Trophoblast cell (in vitro differentiated cells and primary cell): ENCODE measurements at regions not wholly inside any gene's neighbourhood (a gene's known extent, or its start where the extent isn't known, plus 50 kb on each side); places are given as distances from the start of the nearest gene placed in this dataset.
"Not testable (repeated sequence)": the region's sequence is repeated elsewhere in the genome, so short reads cannot be mapped to it uniquely, and the experiment has no call there.

Experiments used
- DNase-seq, 2 donors: peaks; one replicate each; pipeline ENCODE4 v3.0.0-alpha.2; 2016
- H2AFZ ChIP-seq: 2 replicates; pipeline ENCODE4 v1.6.1; 2013; ENCODE audit warnings: low read length, moderate library complexity, mild to moderate bottlenecking; ENCODE audit not compliant: insufficient read depth, poor library complexity
- H2AK5ac ChIP-seq: 2 replicates; pipeline ENCODE4 v1.6.1; 2013; ENCODE audit warnings: mild to moderate bottlenecking, low read length
- H2BK120ac ChIP-seq: 2 replicates; pipeline ENCODE4 v1.6.1; 2013; ENCODE audit warnings: low read length, mild to moderate bottlenecking, moderate library complexity; ENCODE audit not compliant: insufficient read depth, poor library complexity
- H2BK12ac ChIP-seq: 2 replicates; pipeline ENCODE4 v1.6.1; 2013; ENCODE audit warnings: mild to moderate bottlenecking, low read length, moderate library complexity
- H2BK5ac ChIP-seq: 2 replicates; pipeline ENCODE4 v1.6.1; 2013; ENCODE audit warnings: low read length, low read depth, moderate library complexity, mild to moderate bottlenecking; ENCODE audit not compliant: poor library complexity
- H3K14ac ChIP-seq: 2 replicates; pipeline ENCODE4 v1.6.1; 2013; ENCODE audit warnings: mild to moderate bottlenecking, low read length
- H3K18ac ChIP-seq: 2 replicates; pipeline ENCODE4 v1.6.1; 2013; ENCODE audit warnings: mild to moderate bottlenecking, low read length
- H3K23ac ChIP-seq: 2 replicates; pipeline ENCODE4 v1.6.1; 2013; ENCODE audit warnings: low read length
- H3K27ac ChIP-seq: 2 replicates; pipeline ENCODE4 v1.5.1; 2013; ENCODE audit warnings: low read depth, mild to moderate bottlenecking, inconsistent platforms, low read length, moderate library complexity
- H3K27me3 ChIP-seq: 2 replicates; pipeline ENCODE4 v1.6.1; 2013; ENCODE audit warnings: inconsistent platforms, mild to moderate bottlenecking, low read length, moderate library complexity; ENCODE audit not compliant: insufficient read depth
- H3K36me3 ChIP-seq, 2 experiments: 1 replicate in 1 of 2; 2 replicates in 1 of 2; pipeline ENCODE4 v1.6.1; 2013; ENCODE audit warnings: low read length in 2 of 2, mild to moderate bottlenecking in 2 of 2, moderate library complexity in 1 of 2; ENCODE audit not compliant: insufficient read depth in 2 of 2, control insufficient read depth in 1 of 2
- H3K4ac ChIP-seq: 2 replicates; pipeline ENCODE4 v1.6.1; 2013; ENCODE audit warnings: low read depth, mild to moderate bottlenecking, low read length, moderate library complexity
- H3K4me1 ChIP-seq, 2 experiments: 1 replicate in 1 of 2; 2 replicates in 1 of 2; pipeline ENCODE4 v1.6.1; 2013; ENCODE audit warnings: low read length in 2 of 2, mild to moderate bottlenecking in 2 of 2, moderate library complexity in 1 of 2; ENCODE audit not compliant: insufficient read depth in 2 of 2, control insufficient read depth in 1 of 2
- H3K4me2 ChIP-seq: 2 replicates; pipeline ENCODE4 v1.6.1; 2013; ENCODE audit warnings: inconsistent platforms, mild to moderate bottlenecking, low read length, moderate library complexity
- H3K4me3 ChIP-seq: 2 replicates; pipeline ENCODE4 v1.5.1; 2013; ENCODE audit warnings: mild to moderate bottlenecking, low read depth, low read length, inconsistent platforms
- H3K79me1 ChIP-seq: one replicate; pipeline ENCODE4 v1.6.1; 2013; ENCODE audit warnings: low read length
- H3K79me2 ChIP-seq: 2 replicates; pipeline ENCODE4 v1.6.1; 2013; ENCODE audit warnings: low read length, mild to moderate bottlenecking; ENCODE audit not compliant: control insufficient read depth, insufficient read depth, poor library complexity
- H3K9ac ChIP-seq: 2 replicates; pipeline ENCODE4 v1.6.1; 2013; ENCODE audit warnings: mild to moderate bottlenecking, low read length
- H3K9me3 ChIP-seq: 2 replicates; pipeline ENCODE4 v1.6.1; 2013; ENCODE audit warnings: low read depth, mild to moderate bottlenecking, control low read depth, inconsistent platforms, low read length; ENCODE audit not compliant: insufficient read depth
- H4K12ac ChIP-seq: 2 replicates; pipeline ENCODE4 v1.6.1; 2013; ENCODE audit warnings: low read depth, mild to moderate bottlenecking, low read length, moderate library complexity
- H4K8ac ChIP-seq: 2 replicates; pipeline ENCODE4 v1.6.1; 2013; ENCODE audit warnings: low read depth, mild to moderate bottlenecking, low read length, moderate library complexity
- H4K91ac ChIP-seq: one replicate; pipeline ENCODE4 v1.6.1; 2013; ENCODE audit warnings: low read depth, mild to moderate bottlenecking, low read length, moderate library complexity
- WGBS: extraction: QIAGEN DNeasy Blood & Tissue Kit; methylation state at CpG from one replicate; pipeline ENCODE4 v1.1.7; 2013; ENCODE audit warnings: missing lambda C conversion rate; ENCODE audit not compliant: insufficient read length, insufficient coverage; ENCODE audit errors: extremely low coverage; 5-methylcytosine and 5-hydroxymethylcytosine counted together

- Histone ChIP-seq H2BK120ac (no peak overlapping the region), H3K4ac (no peak overlapping the region), H4K8ac (no peak overlapping the region), H2BK5ac (no peak overlapping the region), H3K18ac (no peak overlapping the region), H2BK12ac (no peak overlapping the region), H3K23ac (no peak overlapping the region), H2AFZ (no peak overlapping the region), H3K9me3 (no peaks in the 10 kb centered on the region), H3K14ac (no peak overlapping the region), H3K36me3 (no peaks in the 10 kb centered on the region), H2AK5ac (no peak overlapping the region), H3K4me1 (peaks cover 6 to 10% of the 10 kb centered on the region in 2 experiments), H3K79me2 (no peaks in the 10 kb centered on the region), H3K9ac (no peak overlapping the region), H3K4me2 (no peak overlapping the region), H3K27me3 (no peaks in the 10 kb centered on the region), H3K4me3 (no peak overlapping the region), H3K27ac (no peak overlapping the region), H4K12ac (no peak overlapping the region), H4K91ac (no peak overlapping the region), H3K79me1 (peaks cover 7% of the 10 kb centered on the region)
- peak in 1 of 2 donors; percentile 67 for DNase-seq
- WGBS: no CpG with 5 or more reads among the region's 6 CpGs
Observed at GRCh38 chrX:45801554-45801953, 600.9 kb upstream of the DIPK2B start.

- not testable (repeated sequence) for H2BK12ac ChIP-seq, H4K12ac ChIP-seq
- no CpG with 5 or more reads among the region's 16 CpGs for WGBS
Observed at GRCh38 chrX:45800746-45801453, 600.2 kb upstream of the DIPK2B start.

GRCh38 chrX:45799576-45799975 is 598.9 kb upstream of the DIPK2B start:
- no CpG with 5 or more reads among the region's 6 CpGs for whole genome bisulfite sequencing
- no peak overlapping the region for H2AK5ac ChIP-seq
- no peak for DNase-seq
- H3K27ac ChIP-seq: no peak overlapping the region
- no peak overlapping the region for H3K4ac ChIP-seq
- H3K4me3 ChIP-seq: no peak overlapping the region
- no peak overlapping the region for H4K8ac ChIP-seq
- peaks cover 3 to 4% of the 10 kb centered on the region in 2 experiments for H3K4me1 ChIP-seq
- H3K9ac ChIP-seq: no peak overlapping the region
- no peak overlapping the region for H4K91ac ChIP-seq
- no peak overlapping the region for H2BK120ac ChIP-seq
- no peaks in the 10 kb centered on the region for H3K79me2 ChIP-seq
- peaks cover 0 to 2% of the 10 kb centered on the region in 2 experiments for H3K36me3 ChIP-seq
- no peaks in the 10 kb centered on the region for H3K27me3 ChIP-seq
- no peak overlapping the region for H2BK5ac ChIP-seq
- H4K12ac ChIP-seq: no peak overlapping the region
- no peaks in the 10 kb centered on the region for H3K79me1 ChIP-seq
- H2AFZ ChIP-seq: no peak overlapping the region
- no peak overlapping the region for H3K23ac ChIP-seq
- H3K9me3 ChIP-seq: no peaks in the 10 kb centered on the region
- no peak overlapping the region for H3K4me2 ChIP-seq
- H2BK12ac ChIP-seq: no peak overlapping the region
- H3K14ac ChIP-seq: no peak overlapping the region
- no peak overlapping the region for H3K18ac ChIP-seq

More at GRCh38 chrX:45800746-45801453, 600.2 kb upstream of the DIPK2B start:
- not testable (repeated sequence) for H3K4ac ChIP-seq, H3K79me1 ChIP-seq, H2AK5ac ChIP-seq, H4K91ac ChIP-seq, H3K4me2 ChIP-seq, H3K18ac ChIP-seq, H3K4me1 ChIP-seq, H4K8ac ChIP-seq, H3K23ac ChIP-seq, H3K9ac ChIP-seq, H3K14ac ChIP-seq, H3K27ac ChIP-seq, H3K4me3 ChIP-seq, H3K9me3 ChIP-seq, H2BK120ac ChIP-seq, H3K27me3 ChIP-seq, H3K79me2 ChIP-seq, H2AFZ ChIP-seq, H2BK5ac ChIP-seq, H3K36me3 ChIP-seq
- peak in 1 of 2 donors; percentile 33 for DNase-seq

- peaks cover 0 to 2% of the 10 kb centered on the region in 2 experiments for H3K36me3 ChIP-seq
- no peak for DNase-seq
- no peak overlapping the region for H2BK120ac ChIP-seq
- no peak overlapping the region for H4K12ac ChIP-seq
- H3K4me1 ChIP-seq: peaks cover 0 to under 1% of the 10 kb centered on the region in 2 experiments
- no peak overlapping the region for H3K4me3 ChIP-seq
- no peaks in the 10 kb centered on the region for H3K79me1 ChIP-seq
- no peak overlapping the region for H3K9ac ChIP-seq
- peaks cover under 1% of the 10 kb centered on the region for H3K79me2 ChIP-seq
- no peak overlapping the region for H3K14ac ChIP-seq
- H2BK5ac ChIP-seq: no peak overlapping the region
- no peak overlapping the region for H2AFZ ChIP-seq
- H2BK12ac ChIP-seq: no peak overlapping the region
- H4K91ac ChIP-seq: no peak overlapping the region
- H3K27me3 ChIP-seq: no peaks in the 10 kb centered on the region
- H3K27ac ChIP-seq: no peak overlapping the region
- no peak overlapping the region for H4K8ac ChIP-seq
- H3K9me3 ChIP-seq: no peaks in the 10 kb centered on the region
- H3K4ac ChIP-seq: no peak overlapping the region
- no peak overlapping the region for H2AK5ac ChIP-seq
- no peak overlapping the region for H3K4me2 ChIP-seq
- no peak overlapping the region for H3K23ac ChIP-seq
- no peak overlapping the region for H3K18ac ChIP-seq
Observed at GRCh38 chrX:45795546-45795945, 594.9 kb upstream of the DIPK2B start.
